Stimulated activated CD4-positive, alpha-beta T cell treated with anti-CD3 and anti-CD28 coated beads, Interleukin-15, amount 100 ng/mL, for 48 hours (primary cell): ENCODE measurements at regions not wholly inside any gene's neighbourhood (a gene's known extent, or its start where the extent isn't known, plus 50 kb on each side); places are given as distances from the start of the nearest gene placed in this dataset.
"Not testable (repeated sequence)": the region's sequence is repeated elsewhere in the genome, so short reads cannot be mapped to it uniquely, and the experiment has no call there.

Experiments
- DNase-seq, 2 donors: peaks; one replicate each; pipeline ENCODE4 v3.0.0-alpha.2; 2020; ENCODE audit warnings: low read depth in 2 of 2

DNA sequence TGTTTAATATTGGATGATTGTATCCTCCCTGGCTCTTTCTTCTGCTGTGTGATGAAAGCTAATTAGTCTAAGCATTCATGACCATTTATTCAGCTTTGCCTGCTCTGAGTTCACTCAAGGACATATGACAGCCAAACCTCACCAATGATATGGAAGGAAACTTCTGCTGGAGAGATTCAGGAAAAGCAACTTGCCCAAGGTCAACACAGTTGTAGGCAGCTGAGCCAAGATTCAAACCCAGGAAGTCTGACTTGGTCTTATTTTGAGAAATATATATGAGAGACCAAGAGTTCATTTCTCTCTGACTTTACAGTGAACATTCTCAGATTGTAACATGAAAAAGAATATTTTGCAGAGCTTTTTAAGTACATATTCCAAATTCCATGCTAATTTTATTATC lies 1588.5 kb upstream of the PIK3C3 start:
- DNase-seq = no peak

GRCh38 chr18:40365526-40365925 lies 1589.5 kb upstream of the PIK3C3 start:
- no peak for DNase-seq

GRCh38 chr18:40360558-40360957 lies 1594.5 kb upstream of the PIK3C3 start:
- DNase-seq = no peak

GRCh38 chr18:40357536-40357935 lies 1597.5 kb upstream of the PIK3C3 start:
- DNase-seq = no peak

GRCh38 chr18:40356168-40356567 lies 1598.9 kb upstream of the PIK3C3 start:
- DNase-seq = no peak

- no peak for DNase-seq
These were observed 1599.3 kb upstream of the PIK3C3 start for GRCh38 chr18:40355726-40356125.

GRCh38 chr18:40348196-40348595 lies 1606.8 kb upstream of the PIK3C3 start:
- no peak for DNase-seq

DNA sequence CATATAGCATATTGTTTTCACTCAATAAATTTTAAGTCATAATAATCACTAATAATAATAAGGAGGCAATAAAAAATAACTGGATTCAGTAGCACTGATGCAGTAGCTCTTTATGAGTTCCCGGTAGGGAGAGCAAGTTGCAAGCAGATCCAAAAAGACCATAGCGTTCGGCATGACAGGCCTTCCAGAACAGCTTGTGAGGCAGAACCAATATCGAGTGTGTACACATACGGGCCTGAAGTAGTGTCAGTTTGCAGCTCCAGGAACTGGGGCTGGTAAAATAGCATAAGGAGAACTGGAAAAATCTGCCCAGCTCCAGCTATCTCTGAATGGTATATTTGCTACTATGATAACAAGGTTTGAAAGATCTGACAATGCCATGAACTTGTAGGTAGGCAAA lies 1607.8 kb upstream of the PIK3C3 start:
- no peak for DNase-seq

DNA sequence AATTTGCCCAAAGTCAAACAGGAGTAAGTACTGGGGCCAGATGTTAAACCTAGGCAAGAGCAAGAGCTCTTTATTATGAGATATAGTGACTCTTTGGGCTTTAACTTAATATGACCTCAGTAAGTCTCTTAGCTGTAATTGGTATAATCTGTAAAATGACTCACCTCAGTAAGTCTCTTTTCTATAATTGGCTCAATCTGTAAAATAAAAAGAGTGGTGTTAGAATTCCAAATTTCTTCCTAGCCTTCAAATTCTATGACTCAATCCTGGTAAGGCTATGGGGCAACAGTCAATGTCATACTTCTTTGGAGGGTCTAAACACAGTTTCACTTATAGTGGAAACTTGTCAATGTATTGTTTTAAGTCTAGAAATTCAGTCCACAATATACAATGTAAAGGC lies 1608.9 kb upstream of the PIK3C3 start:
- no peak for DNase-seq

GRCh38 chr18:40341701-40342100 lies 1613.3 kb upstream of the PIK3C3 start:
- no peak for DNase-seq

GRCh38 chr18:40338284-40338683 lies 1616.8 kb upstream of the PIK3C3 start:
- no peak for DNase-seq

- no peak for DNase-seq
These were observed 1628.0 kb upstream of the PIK3C3 start for GRCh38 chr18:40326985-40327384.

GRCh38 chr18:40325988-40326387 lies 1629.0 kb upstream of the PIK3C3 start:
- DNase-seq = no peak

DNA sequence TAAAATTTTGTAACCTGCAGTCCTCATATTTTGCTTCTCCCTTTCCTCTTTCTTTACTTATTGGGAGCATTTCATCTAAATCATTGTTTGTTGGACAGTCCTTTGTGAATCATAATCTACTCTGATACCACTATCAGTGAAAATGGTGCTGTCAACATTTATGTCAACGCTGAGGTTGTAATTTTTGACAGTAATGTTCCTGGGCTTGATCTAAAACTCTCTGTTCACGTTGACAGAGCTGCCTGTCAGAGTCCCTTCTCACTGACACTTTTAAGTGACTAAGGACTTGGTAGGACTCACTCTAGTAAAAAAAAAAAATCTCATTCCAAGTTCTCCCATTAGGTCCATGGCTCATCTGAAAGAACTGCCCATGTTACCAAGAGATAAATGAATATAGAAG lies 1640.8 kb upstream of the PIK3C3 start:
- DNase-seq = no peak

DNA sequence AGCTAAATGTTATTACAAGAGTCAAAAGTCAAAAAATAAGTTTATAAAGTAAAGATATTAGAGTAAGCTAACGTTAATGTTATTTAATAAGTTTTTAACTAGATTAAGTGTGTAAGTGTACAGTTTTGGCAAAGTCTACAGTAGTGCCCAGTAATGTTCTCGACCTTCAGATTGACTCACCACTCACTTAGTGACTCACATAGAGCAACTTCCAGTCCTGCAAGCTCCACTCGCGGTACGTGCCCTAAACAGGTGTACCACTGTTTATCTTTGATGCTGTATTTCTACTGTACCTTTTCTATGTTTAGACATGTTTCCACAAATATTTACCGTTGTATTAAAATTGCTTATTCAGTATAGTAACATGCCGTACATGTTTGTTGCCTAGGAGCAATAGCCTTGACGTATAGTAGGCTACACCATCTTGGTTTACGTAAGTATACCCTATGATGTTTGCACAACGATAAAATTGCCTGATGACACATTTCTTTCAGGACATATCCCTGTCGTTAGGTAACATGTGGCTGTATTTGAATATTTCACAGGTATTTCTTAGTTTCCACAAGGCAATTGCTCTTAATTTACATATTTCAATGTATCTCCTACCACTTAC lies 1641.9 kb upstream of the PIK3C3 start:
- no peak for DNase-seq

GRCh38 chr18:40307627-40308026 lies 1647.4 kb upstream of the PIK3C3 start:
- no peak for DNase-seq

- DNase-seq = no peak
These were observed 1658.2 kb upstream of the PIK3C3 start for GRCh38 chr18:40296717-40297413.

- no peak for DNase-seq
These were observed 1661.9 kb upstream of the PIK3C3 start for GRCh38 chr18:40292985-40293710.

GRCh38 chr18:40283560-40283959 lies 1671.5 kb upstream of the PIK3C3 start:
- DNase-seq = no peak

DNA sequence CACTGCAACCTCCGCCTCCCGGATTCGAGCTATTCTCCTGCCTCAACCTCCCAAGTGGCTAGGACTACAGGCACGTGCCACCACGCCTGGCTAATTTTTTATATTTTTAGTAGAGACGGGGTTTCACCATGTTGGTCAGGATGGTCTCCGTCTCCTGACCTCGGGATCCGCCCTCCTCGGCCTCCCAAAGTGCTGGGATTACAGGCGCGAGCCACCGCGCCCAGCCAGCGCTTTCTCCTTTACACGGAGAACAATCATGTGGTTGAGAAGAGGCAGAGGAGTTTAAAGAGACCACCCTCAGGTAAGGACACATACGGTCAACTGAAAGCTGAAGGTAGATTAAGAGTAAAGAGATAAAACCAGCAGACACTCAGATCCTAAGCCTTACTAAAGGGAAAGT lies 1673.7 kb upstream of the PIK3C3 start:
- DNase-seq = not testable (repeated sequence)

- no peak for DNase-seq
These were observed 1680.3 kb upstream of the PIK3C3 start for GRCh38 chr18:40274618-40275196.

DNA sequence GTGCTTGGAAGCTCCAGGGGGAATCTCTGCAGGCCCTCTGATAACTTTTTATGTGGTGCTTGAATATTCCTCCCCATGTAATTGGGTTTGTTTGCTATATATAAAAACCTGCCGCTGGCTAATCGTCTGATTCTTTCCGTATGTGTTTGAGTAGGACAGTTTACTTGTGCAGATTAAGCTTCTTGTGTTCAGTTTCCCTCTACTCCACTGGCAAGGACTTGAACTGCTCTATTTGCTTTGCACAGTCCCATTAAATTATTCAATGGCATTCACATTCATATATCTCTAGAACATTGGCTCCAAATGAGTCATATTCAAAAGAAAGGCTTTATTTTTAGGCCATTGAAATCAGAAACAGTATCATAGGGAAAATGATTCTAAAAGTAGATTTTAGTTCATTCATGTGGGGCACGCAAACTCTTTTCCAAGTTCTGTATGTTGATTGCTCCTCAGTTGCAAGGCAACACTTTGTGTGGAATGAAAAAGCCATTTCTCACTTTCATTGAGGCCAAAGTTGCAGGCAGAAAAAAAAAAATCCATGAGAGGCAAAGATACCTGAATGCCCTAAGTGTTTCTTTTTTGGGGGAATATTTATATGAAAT lies 1682.3 kb upstream of the PIK3C3 start:
- DNase-seq = no peak
